ENCODE measurements at regions not wholly inside any gene's neighbourhood (a gene's known extent, or its start where the extent isn't known, plus 50 kb on each side); places are given as distances from the start of the nearest gene placed in this dataset.

GRCh38 chr4:176002007-176002613 lies 63.5 kb upstream of the WDR17 start:
- peak overlapping the region; percentile 42 for H3K4me3 ChIP-seq (replicated peaks; ENCODE audit: low read depth, low read length)
- DNase-seq (ENCODE audit: low read depth): peak; percentile 1
- TF ChIP-seq CTCF (IDR thresholded peaks at IDR 0.05; ENCODE audit: low read length, missing control alignments): no peak

- H3K4me3 ChIP-seq (replicated peaks; ENCODE audit: low read depth, low read length): no peak overlapping the region
- TF ChIP-seq CTCF (IDR thresholded peaks at IDR 0.05; ENCODE audit: low read length, missing control alignments): no peak
- DNase-seq (ENCODE audit: low read depth): no peak
Observed at GRCh38 chr4:176005766-176006165, 59.9 kb upstream of the WDR17 start.

GRCh38 chr4:176009254-176009653 lies 56.4 kb upstream of the WDR17 start:
- no peak for DNase-seq (ENCODE audit: low read depth)
- TF ChIP-seq CTCF (IDR thresholded peaks at IDR 0.05; ENCODE audit: low read length, missing control alignments): no peak
- no peak overlapping the region for H3K4me3 ChIP-seq (replicated peaks; ENCODE audit: low read depth, low read length)

GRCh38 chr4:176011529-176011928 lies 54.1 kb upstream of the WDR17 start:
- DNase-seq (ENCODE audit: low read depth): no peak
- no peak overlapping the region for H3K4me3 ChIP-seq (replicated peaks; ENCODE audit: low read depth, low read length)
- no peak for TF ChIP-seq CTCF (IDR thresholded peaks at IDR 0.05; ENCODE audit: low read length, missing control alignments)

- no peak for DNase-seq (ENCODE audit: low read depth)
- TF ChIP-seq CTCF (IDR thresholded peaks at IDR 0.05; ENCODE audit: low read length, missing control alignments): no peak
- no peak overlapping the region for H3K4me3 ChIP-seq (replicated peaks; ENCODE audit: low read depth, low read length)
Observed at GRCh38 chr4:176013476-176014247, 52.0 kb upstream of the WDR17 start.

- no peak for TF ChIP-seq CTCF (IDR thresholded peaks at IDR 0.05; ENCODE audit: low read length, missing control alignments)
- H3K4me3 ChIP-seq (replicated peaks; ENCODE audit: low read depth, low read length): no peak overlapping the region
- DNase-seq (ENCODE audit: low read depth): no peak
Observed at GRCh38 chr4:176014583-176015108, 51.0 kb upstream of the WDR17 start.
